ENCODE measurements at regions not wholly inside any gene's neighbourhood (a gene's known extent, or its start where the extent isn't known, plus 50 kb on each side); places are given as distances from the start of the nearest gene placed in this dataset.

GRCh38 chr12:98110536-98110935 lies 404.9 kb upstream of the TMPO start:
- Histone ChIP-seq H3K27me3 (ENCODE audit: insufficient read depth, low read depth, severe bottlenecking) (no peaks in the 10 kb centered on the region), H3K4me3 (ENCODE audit: low read depth, low read length) (no peak overlapping the region), H3K9me3 (ENCODE audit: severe bottlenecking) (no peaks in the 10 kb centered on the region), H3K36me3 (no peaks in the 10 kb centered on the region), H3K27ac (no peak overlapping the region)
- DNase-seq = no peak
- TF ChIP-seq CTCF (IDR thresholded peaks at IDR 0.05; ENCODE audit: low read depth, low read length) = no peak

- Histone ChIP-seq H3K9me3 (ENCODE audit: severe bottlenecking) (no peaks in the 10 kb centered on the region), H3K27me3 (ENCODE audit: insufficient read depth, low read depth, severe bottlenecking) (no peaks in the 10 kb centered on the region), H3K4me3 (ENCODE audit: low read depth, low read length) (no peak overlapping the region), H3K36me3 (no peaks in the 10 kb centered on the region), H3K27ac (no peak overlapping the region)
- TF ChIP-seq CTCF (IDR thresholded peaks at IDR 0.05; ENCODE audit: low read depth, low read length) = no peak
- DNase-seq = no peak
Observed at GRCh38 chr12:98113548-98113947, 401.8 kb upstream of the TMPO start.

GRCh38 chr12:98121963-98122362 lies 393.4 kb upstream of the TMPO start:
- no peaks in the 10 kb centered on the region for H3K36me3 ChIP-seq
- TF ChIP-seq CTCF (IDR thresholded peaks at IDR 0.05; ENCODE audit: low read depth, low read length) = no peak
- H3K27ac ChIP-seq = no peak overlapping the region
- no peak for DNase-seq
- no peak overlapping the region for H3K4me3 ChIP-seq (ENCODE audit: low read depth, low read length)
- no peaks in the 10 kb centered on the region for H3K9me3 ChIP-seq (ENCODE audit: severe bottlenecking)
- no peaks in the 10 kb centered on the region for H3K27me3 ChIP-seq (ENCODE audit: insufficient read depth, low read depth, severe bottlenecking)

- Histone ChIP-seq H3K4me3 (ENCODE audit: low read depth, low read length) (no peak overlapping the region), H3K27ac (no peak overlapping the region), H3K9me3 (ENCODE audit: severe bottlenecking) (no peaks in the 10 kb centered on the region), H3K36me3 (no peaks in the 10 kb centered on the region), H3K27me3 (ENCODE audit: insufficient read depth, low read depth, severe bottlenecking) (no peaks in the 10 kb centered on the region)
- no peak for DNase-seq
- no peak for TF ChIP-seq CTCF (IDR thresholded peaks at IDR 0.05; ENCODE audit: low read depth, low read length)
Observed at GRCh38 chr12:98123021-98123461, 392.3 kb upstream of the TMPO start.

- H3K36me3 ChIP-seq = no peaks in the 10 kb centered on the region
- H3K27me3 ChIP-seq (ENCODE audit: insufficient read depth, low read depth, severe bottlenecking) = no peaks in the 10 kb centered on the region
- no peak for TF ChIP-seq CTCF (IDR thresholded peaks at IDR 0.05; ENCODE audit: low read depth, low read length)
- no peak for DNase-seq
- H3K9me3 ChIP-seq (ENCODE audit: severe bottlenecking) = no peaks in the 10 kb centered on the region
- no peak overlapping the region for H3K4me3 ChIP-seq (ENCODE audit: low read depth, low read length)
- no peak overlapping the region for H3K27ac ChIP-seq
Observed at GRCh38 chr12:98126637-98127335, 388.6 kb upstream of the TMPO start.

- DNase-seq = no peak
- Histone ChIP-seq H3K9me3 (ENCODE audit: severe bottlenecking) (no peaks in the 10 kb centered on the region), H3K27me3 (ENCODE audit: insufficient read depth, low read depth, severe bottlenecking) (no peaks in the 10 kb centered on the region), H3K36me3 (no peaks in the 10 kb centered on the region), H3K27ac (no peak overlapping the region), H3K4me3 (ENCODE audit: low read depth, low read length) (no peak overlapping the region)
- TF ChIP-seq CTCF (IDR thresholded peaks at IDR 0.05; ENCODE audit: low read depth, low read length) = no peak
Observed at GRCh38 chr12:98127336-98127679, 388.1 kb upstream of the TMPO start.

Measured in WERI-Rb-1 (cell line).